ENCODE measurements at regions not wholly inside any gene's neighbourhood (a gene's known extent, or its start where the extent isn't known, plus 50 kb on each side); places are given as distances from the start of the nearest gene placed in this dataset.

GRCh38 chrX:43175434-43175833, 397.5 kb upstream of the PPP1R2C start:
- H3K9me3 ChIP-seq, result no peaks in the 10 kb centered on the region
- Mint-ChIP-seq H3K9me3 (ENCODE audit: unreplicated experiment) (no peaks in the 10 kb centered on the region), H3K27me3 (ENCODE audit: insufficient read depth, unreplicated experiment) (no peaks in the 10 kb centered on the region), H3K36me3 (ENCODE audit: insufficient read depth, unreplicated experiment) (no peaks in the 10 kb centered on the region), H3K4me1 (ENCODE audit: low read depth, unreplicated experiment) (no peaks in the 10 kb centered on the region), H3K27ac (ENCODE audit: unreplicated experiment) (no peak overlapping the region), H3K4me3 (ENCODE audit: unreplicated experiment) (no peak overlapping the region)
- ChIA-PET POLR2A (no interaction called here), CTCF (no interaction called here)
- no peaks in the 10 kb centered on the region for H3K36me3 ChIP-seq (ENCODE audit: control insufficient read depth, insufficient read depth, low read length)
- BruUV-seq (replicated peaks), result no TSS peak
- intact Hi-C loops (cut with micrococcal nuclease; ENCODE audit: unreplicated experiment), result no loop called here
- no peak for TF ChIP-seq CTCF (IDR thresholded peaks at IDR 0.05; ENCODE audit: insufficient read depth in 1 of 2, low read depth in 1 of 2, low read length in 1 of 2, severe bottlenecking in 1 of 2, unreplicated experiment in 1 of 2)
- H3K4me1 ChIP-seq, result no peaks in the 10 kb centered on the region
- no peak for DNase-seq
- H3K4me3 ChIP-seq (ENCODE audit: low read depth, low read length), result no peak overlapping the region
- no peaks in the 10 kb centered on the region for H3K27me3 ChIP-seq (replicated peaks; ENCODE audit: control insufficient read depth, insufficient read depth, low read length)

DNA sequence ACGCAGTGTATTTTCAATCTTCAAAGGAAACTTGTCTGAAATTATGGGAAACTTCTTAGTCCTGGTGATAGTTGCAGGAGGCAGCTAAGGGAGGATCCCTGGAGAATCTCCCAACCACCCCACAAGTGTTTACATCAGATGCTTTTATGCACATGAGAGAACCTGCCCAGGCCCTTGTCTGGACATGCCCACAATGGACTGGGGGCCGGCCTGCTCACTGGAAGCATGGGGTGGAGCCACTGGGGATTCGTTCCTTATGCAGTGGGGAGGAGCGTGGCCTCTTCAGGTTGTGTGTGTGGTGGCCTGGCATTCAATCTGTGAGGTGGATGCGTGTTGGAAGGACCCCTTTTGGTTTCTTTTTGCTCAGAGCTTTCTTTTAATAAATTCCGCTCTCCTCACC, 398.7 kb upstream of the PPP1R2C start:
- no TSS peak for BruUV-seq (replicated peaks)
- Histone ChIP-seq H3K4me1 (no peaks in the 10 kb centered on the region), H3K9me3 (no peaks in the 10 kb centered on the region), H3K27me3 (replicated peaks; ENCODE audit: control insufficient read depth, insufficient read depth, low read length) (no peaks in the 10 kb centered on the region), H3K36me3 (ENCODE audit: control insufficient read depth, insufficient read depth, low read length) (no peaks in the 10 kb centered on the region), H3K4me3 (ENCODE audit: low read depth, low read length) (no peak overlapping the region)
- POLR2A ChIA-PET, result no interaction called here
- Mint-ChIP-seq H3K4me3 (ENCODE audit: unreplicated experiment) (no peak overlapping the region), H3K36me3 (ENCODE audit: insufficient read depth, unreplicated experiment) (no peaks in the 10 kb centered on the region), H3K27ac (ENCODE audit: unreplicated experiment) (no peak overlapping the region), H3K4me1 (ENCODE audit: low read depth, unreplicated experiment) (no peaks in the 10 kb centered on the region), H3K27me3 (ENCODE audit: insufficient read depth, unreplicated experiment) (no peaks in the 10 kb centered on the region), H3K9me3 (ENCODE audit: unreplicated experiment) (no peaks in the 10 kb centered on the region)
- no peak for DNase-seq
- CTCF ChIA-PET, result no interaction called here
- TF ChIP-seq CTCF (IDR thresholded peaks at IDR 0.05; ENCODE audit: insufficient read depth in 1 of 2, low read depth in 1 of 2, low read length in 1 of 2, severe bottlenecking in 1 of 2, unreplicated experiment in 1 of 2), result no peak
- intact Hi-C loops (cut with micrococcal nuclease; ENCODE audit: unreplicated experiment), result no loop called here

DNA sequence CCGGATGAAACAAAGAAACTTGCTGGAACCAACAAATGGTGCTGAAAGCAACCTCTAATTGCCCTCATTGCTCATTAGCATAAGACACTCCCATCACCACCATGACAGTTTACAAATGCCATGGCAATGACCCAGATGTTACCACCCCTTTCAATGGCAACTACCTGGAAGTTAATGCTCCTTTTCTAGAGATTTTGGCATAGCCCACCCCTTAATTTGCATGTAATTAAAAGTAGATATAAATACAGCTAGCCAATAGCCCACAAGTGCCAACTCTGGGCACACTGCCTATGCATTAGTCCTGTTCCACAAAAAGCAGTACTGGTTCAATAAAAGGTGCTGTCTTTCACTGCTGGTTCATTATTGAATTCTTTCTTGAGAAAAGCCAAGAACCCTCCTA, 410.3 kb upstream of the PPP1R2C start:
- no peaks in the 10 kb centered on the region for H3K36me3 ChIP-seq (ENCODE audit: control insufficient read depth, insufficient read depth, low read length)
- ChIA-PET CTCF (no interaction called here), POLR2A (no interaction called here)
- no peaks in the 10 kb centered on the region for H3K36me3 Mint-ChIP-seq (ENCODE audit: insufficient read depth, unreplicated experiment)
- no peak for TF ChIP-seq CTCF (IDR thresholded peaks at IDR 0.05; ENCODE audit: insufficient read depth in 1 of 2, low read depth in 1 of 2, low read length in 1 of 2, severe bottlenecking in 1 of 2, unreplicated experiment in 1 of 2)
- H3K4me3 Mint-ChIP-seq (ENCODE audit: unreplicated experiment), result no peak overlapping the region
- no peaks in the 10 kb centered on the region for H3K4me1 ChIP-seq
- H3K4me1 Mint-ChIP-seq (ENCODE audit: low read depth, unreplicated experiment), result no peaks in the 10 kb centered on the region
- no peak overlapping the region for H3K4me3 ChIP-seq (ENCODE audit: low read depth, low read length)
- intact Hi-C loops (cut with micrococcal nuclease; ENCODE audit: unreplicated experiment), result no loop called here
- BruUV-seq (replicated peaks), result no TSS peak
- no peaks in the 10 kb centered on the region for H3K9me3 Mint-ChIP-seq (ENCODE audit: unreplicated experiment)
- no peak overlapping the region for H3K27ac Mint-ChIP-seq (ENCODE audit: unreplicated experiment)
- no peaks in the 10 kb centered on the region for H3K27me3 ChIP-seq (replicated peaks; ENCODE audit: control insufficient read depth, insufficient read depth, low read length)
- H3K9me3 ChIP-seq, result no peaks in the 10 kb centered on the region
- no peaks in the 10 kb centered on the region for H3K27me3 Mint-ChIP-seq (ENCODE audit: insufficient read depth, unreplicated experiment)
- DNase-seq, result no peak

Data from Caco-2 (cell line).